H9 (cell line): ENCODE measurements at regions not wholly inside any gene's neighbourhood (a gene's known extent, or its start where the extent isn't known, plus 50 kb on each side); places are given as distances from the start of the nearest gene placed in this dataset.

Source experiments
- DNase-seq: peaks from one replicate; pipeline ENCODE4 v3.0.0-alpha.2; 2017
- H2AFZ ChIP-seq: one replicate; pipeline ENCODE4 v1.6.1; 2013; ENCODE audit warnings: mild to moderate bottlenecking, low read length, control low read depth, moderate library complexity
- H2AK5ac ChIP-seq: 2 replicates; pipeline ENCODE4 v1.6.1; 2013; ENCODE audit warnings: low read length, control low read depth, mixed read lengths; ENCODE audit not compliant: insufficient read length
- H2BK120ac ChIP-seq: one replicate; pipeline ENCODE4 v1.6.1; 2013; ENCODE audit warnings: low read depth, mild to moderate bottlenecking, low read length, control low read depth, inconsistent platforms; ENCODE audit not compliant: poor library complexity, severe bottlenecking
- H2BK12ac ChIP-seq: 2 replicates; pipeline ENCODE4 v1.6.1; 2013; ENCODE audit warnings: low read length, control low read depth, mixed read lengths, low read depth; ENCODE audit not compliant: insufficient read length
- H2BK15ac ChIP-seq: 2 replicates; pipeline ENCODE4 v1.6.1; 2013; ENCODE audit warnings: low read depth, low read length, control low read depth
- H2BK20ac ChIP-seq: one replicate; pipeline ENCODE4 v1.6.1; 2013; ENCODE audit warnings: low read depth, mild to moderate bottlenecking, low read length, control low read depth, inconsistent platforms; ENCODE audit not compliant: poor library complexity, severe bottlenecking
- H2BK5ac ChIP-seq: 2 replicates; pipeline ENCODE4 v1.6.1; 2013; ENCODE audit warnings: low read length, control low read depth, mixed read lengths; ENCODE audit not compliant: insufficient read length
- H3K14ac ChIP-seq: 2 replicates; pipeline ENCODE4 v1.6.1; 2013; ENCODE audit warnings: low read length, control low read depth; ENCODE audit not compliant: insufficient read depth
- H3K18ac ChIP-seq: 2 replicates; pipeline ENCODE4 v1.6.1; 2013; ENCODE audit warnings: low read depth, mild to moderate bottlenecking, mixed read lengths, low read length, control low read depth; ENCODE audit not compliant: insufficient read length
- H3K23ac ChIP-seq: 2 replicates; pipeline ENCODE4 v1.6.1; 2013; ENCODE audit warnings: low read length, control low read depth, mixed read lengths, low read depth; ENCODE audit not compliant: insufficient read length
- H3K23me2 ChIP-seq: 2 replicates; pipeline ENCODE4 v1.6.1; 2013; ENCODE audit warnings: low read depth, mild to moderate bottlenecking, mixed read lengths, low read length, control low read depth; ENCODE audit not compliant: insufficient read length, poor library complexity, severe bottlenecking
- H3K27ac ChIP-seq: 2 replicates; pipeline ENCODE4 v1.5.1; 2013; ENCODE audit warnings: low read length, control low read depth, mixed read lengths, low read depth; ENCODE audit not compliant: insufficient read length
- H3K27me3 ChIP-seq: 2 replicates; pipeline ENCODE4 v1.6.1; 2013; ENCODE audit warnings: low read length, control low read depth, inconsistent platforms; ENCODE audit not compliant: insufficient read depth
- H3K4ac ChIP-seq: 2 replicates; pipeline ENCODE4 v1.6.1; 2013; ENCODE audit warnings: low read depth, mild to moderate bottlenecking, control low read depth, inconsistent platforms, low read length, moderate library complexity
- H3K4me1 ChIP-seq: 2 replicates; pipeline ENCODE4 v1.6.1; 2013; ENCODE audit warnings: low read length, control low read depth, inconsistent platforms; ENCODE audit not compliant: insufficient read depth
- H3K4me2 ChIP-seq: 2 replicates; pipeline ENCODE4 v1.6.1; 2013; ENCODE audit warnings: low read length, control low read depth, mixed read lengths; ENCODE audit not compliant: insufficient read length, insufficient read depth
- H3K56ac ChIP-seq: 2 replicates; pipeline ENCODE4 v1.6.1; 2013; ENCODE audit warnings: low read depth, mild to moderate bottlenecking, mixed read lengths, low read length, control low read depth; ENCODE audit not compliant: insufficient read length
- H3K79me1 ChIP-seq: 2 replicates; pipeline ENCODE4 v1.6.1; 2013; ENCODE audit warnings: low read depth, mild to moderate bottlenecking, moderate library complexity, low read length, control low read depth, inconsistent platforms; ENCODE audit not compliant: insufficient read depth, poor library complexity, severe bottlenecking
- H3K79me2 ChIP-seq: 2 replicates; pipeline ENCODE4 v1.6.1; 2013; ENCODE audit warnings: low read length, control low read depth, inconsistent platforms; ENCODE audit not compliant: insufficient read depth
- H3K9ac ChIP-seq: 2 replicates; pipeline ENCODE4 v1.6.1; 2013; ENCODE audit warnings: low read length, control low read depth, mixed read lengths; ENCODE audit not compliant: insufficient read length; ENCODE audit errors: extremely low read depth
- H3K9me3 ChIP-seq: one replicate; pipeline ENCODE4 v1.6.1; 2013; ENCODE audit warnings: low read depth, low read length, inconsistent platforms; ENCODE audit not compliant: control insufficient read depth
- H3T11ph ChIP-seq: one replicate; pipeline ENCODE4 v1.6.1; 2013; ENCODE audit warnings: mild to moderate bottlenecking, low read length, control low read depth, inconsistent platforms
- H4K20me1 ChIP-seq: one replicate; pipeline ENCODE4 v1.6.1; 2013; ENCODE audit not compliant: control insufficient read depth, insufficient read length, insufficient read depth
- H4K5ac ChIP-seq: 2 replicates; pipeline ENCODE4 v1.6.1; 2013; ENCODE audit warnings: low read depth, mild to moderate bottlenecking, mixed read lengths, low read length, control low read depth; ENCODE audit not compliant: insufficient read length
- H4K8ac ChIP-seq: replicated peaks from 2 replicates; pipeline ENCODE4 v1.6.1; 2013; ENCODE audit warnings: low read length, control low read depth, mixed read lengths, low read depth; ENCODE audit not compliant: insufficient read length
- H4K91ac ChIP-seq: 2 replicates; pipeline ENCODE4 v1.6.1; 2013; ENCODE audit warnings: low read depth, mild to moderate bottlenecking, moderate library complexity, mixed read lengths, low read length, control low read depth; ENCODE audit not compliant: insufficient read length
- H3K27ac Mint-ChIP-seq, 3 experiments: 2 replicates in 2 of 3; 3 replicates in 1 of 3; pipeline ENCODE4 v1.8.0; 2020 to 2021; ENCODE audit warnings: mixed read lengths in 3 of 3, mild to moderate bottlenecking in 1 of 3, moderate library complexity in 1 of 3
- H3K27me3 Mint-ChIP-seq: 2 replicates; pipeline ENCODE4 v1.8.0; 2021; ENCODE audit warnings: low read depth, mild to moderate bottlenecking, moderate library complexity, mixed read lengths
- H3K36me3 Mint-ChIP-seq, 3 experiments: 2 replicates in 2 of 3; 3 replicates in 1 of 3; pipeline ENCODE4 v1.8.0; 2020 to 2021; ENCODE audit warnings: low read depth in 3 of 3, mixed read lengths in 3 of 3; ENCODE audit not compliant: insufficient read depth in 1 of 3
- H3K4me1 Mint-ChIP-seq, 2 experiments: 2 replicates each; pipeline ENCODE4 v1.8.0; 2020; ENCODE audit warnings: mixed read lengths in 2 of 2
- H3K4me3 Mint-ChIP-seq, 2 experiments: 2 replicates in 1 of 2; 3 replicates in 1 of 2; pipeline ENCODE4 v1.8.0; 2020 to 2021; ENCODE audit warnings: mild to moderate bottlenecking in 2 of 2, mixed read lengths in 2 of 2, moderate library complexity in 1 of 2
- H3K9me3 Mint-ChIP-seq, 2 experiments: 2 replicates in 1 of 2; 3 replicates in 1 of 2; pipeline ENCODE4 v1.8.0; 2020; ENCODE audit warnings: mild to moderate bottlenecking in 2 of 2, mixed read lengths in 2 of 2, moderate library complexity in 1 of 2
- CTCF ChIP-seq: fragments of 200-600 bp; sonication (generic); conservative IDR thresholded peaks from 3 replicates; pipeline ENCODE4 v1.8.0; 2021; ENCODE audit warnings: antibody characterized with exemption, mild to moderate bottlenecking
- WGBS: extraction: QIAGEN DNeasy Blood & Tissue Kit; methylation state at CpG from one replicate; pipeline ENCODE4 v1.1.7; 2013; ENCODE audit warnings: missing lambda C conversion rate, low lambda C conversion rate, mixed read lengths; ENCODE audit not compliant: insufficient read length; ENCODE audit errors: extremely low coverage; 5-methylcytosine and 5-hydroxymethylcytosine counted together

DNA sequence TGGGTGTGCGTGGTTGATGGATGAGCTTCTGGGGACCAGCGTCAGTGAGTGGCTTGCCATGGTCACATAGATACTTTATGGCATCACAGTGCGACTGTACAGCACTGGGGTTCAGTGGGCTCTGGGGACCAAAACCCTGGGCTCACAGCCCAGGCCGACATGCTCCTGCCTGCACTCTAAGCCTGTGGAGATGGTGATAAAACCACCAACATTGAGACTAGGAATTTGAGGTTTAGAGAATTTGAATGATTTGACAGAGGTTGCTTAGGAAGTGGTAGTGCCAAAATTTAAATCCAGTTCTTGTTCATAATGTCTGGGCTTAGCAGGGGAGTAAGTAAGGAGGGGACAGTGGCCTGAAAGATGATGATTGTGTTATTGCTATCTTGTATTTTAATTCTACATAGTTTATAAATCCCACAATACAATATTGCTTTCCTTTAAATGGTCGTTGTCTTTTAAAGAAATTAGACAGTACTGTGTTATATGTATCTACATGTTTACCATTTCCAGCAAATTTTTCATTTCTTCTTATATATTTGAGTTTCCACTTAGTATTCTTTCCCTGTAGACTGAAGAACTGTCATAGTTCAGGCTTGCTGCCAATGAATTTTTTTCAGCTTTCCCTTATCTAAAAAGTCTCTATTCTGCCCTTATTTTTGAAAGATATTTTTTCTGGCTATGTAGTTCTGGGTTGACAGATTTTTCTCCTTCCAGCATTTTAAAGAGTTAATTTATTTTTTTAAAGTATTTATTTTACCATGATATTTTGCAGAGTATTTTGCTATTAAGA lies 235.4 kb upstream of the RGMA start:
- Mint-ChIP-seq H3K36me3 (peaks cover 0 to 2% (median 0%) of the 10 kb centered on the region in 3 experiments; a peak in 3 of 7 replicates), H3K4me3 (no peak overlapping the region)
- no CpG with 5 or more reads among the region's 5 CpGs for WGBS

More for the DNA sequence above, 235.4 kb upstream of the RGMA start:
- peaks cover 32 to 33% of the 10 kb centered on the region in 2 experiments for H3K4me1 Mint-ChIP-seq
- Histone ChIP-seq H2AFZ (no peak overlapping the region), H2BK15ac (no peak overlapping the region), H3K23ac (no peak overlapping the region), H3T11ph (no peak overlapping the region), H3K23me2 (no peaks in the 10 kb centered on the region), H3K9ac (no peak overlapping the region), H3K79me2 (no peaks in the 10 kb centered on the region), H4K5ac (no peak overlapping the region), H3K4me1 (peaks cover 9% of the 10 kb centered on the region), H2BK20ac (no peak overlapping the region), H3K56ac (no peak overlapping the region), H4K91ac (no peak overlapping the region), H3K27ac (no peak overlapping the region), H2BK12ac (no peak overlapping the region), H4K8ac (no peak overlapping the region), H3K4ac (no peak overlapping the region), H2BK5ac (no peak overlapping the region), H3K79me1 (no peaks in the 10 kb centered on the region), H3K18ac (no peak overlapping the region), H2BK120ac (no peak overlapping the region), H2AK5ac (no peak overlapping the region), H4K20me1 (no peaks in the 10 kb centered on the region), H3K4me2 (no peak overlapping the region), H3K9me3 (no peaks in the 10 kb centered on the region), H3K14ac (no peak overlapping the region), H3K27me3 (peaks cover 1% of the 10 kb centered on the region; the same call in 1 of the 2 replicates)
- no peak for DNase-seq
- H3K27me3 Mint-ChIP-seq, result peaks cover 46% of the 10 kb centered on the region
- H3K27ac Mint-ChIP-seq, result no peak overlapping the region
- TF ChIP-seq CTCF, result no peak
- peaks cover under 1 to 3% of the 10 kb centered on the region in 2 experiments; a peak in 2 of 5 replicates for H3K9me3 Mint-ChIP-seq
